ENCODE measurements at regions not wholly inside any gene's neighbourhood (a gene's known extent, or its start where the extent isn't known, plus 50 kb on each side); places are given as distances from the start of the nearest gene placed in this dataset.
"Not testable (repeated sequence)": the region's sequence is repeated elsewhere in the genome, so short reads cannot be mapped to it uniquely, and the experiment has no call there.

DNA sequence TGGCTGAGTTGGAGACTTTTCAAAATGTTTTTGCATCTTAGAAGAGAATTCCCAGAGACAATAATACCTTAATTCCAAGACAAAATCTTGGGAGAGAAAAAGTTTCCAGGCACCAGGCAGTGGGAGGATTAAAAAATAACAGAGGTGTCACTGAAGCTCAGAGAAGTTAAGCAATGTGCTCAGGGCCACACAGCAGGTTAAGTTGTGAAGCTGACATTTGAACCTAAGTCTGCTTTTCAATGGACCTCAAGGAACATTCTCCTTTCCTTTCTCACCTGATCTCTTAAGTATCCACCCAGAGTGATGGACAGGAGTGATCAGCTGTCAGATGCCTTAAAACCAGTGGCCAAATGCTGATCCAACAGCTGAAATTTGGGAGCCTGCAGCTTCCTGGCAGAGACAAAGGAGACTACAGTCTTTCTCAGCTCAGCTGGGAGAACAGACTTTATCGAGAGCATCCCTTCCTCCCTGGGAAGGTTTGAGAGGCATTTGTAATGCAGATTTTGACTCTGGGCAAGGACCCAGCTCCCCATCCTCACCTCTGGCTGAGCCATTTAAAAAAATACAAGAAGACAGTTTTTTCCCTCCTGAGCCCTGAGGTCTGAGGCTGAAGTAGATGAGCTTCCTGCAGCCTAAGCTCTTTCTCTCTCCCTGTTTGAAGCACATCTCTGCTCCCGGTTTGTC, 174.9 kb upstream of the RPH3A start:
- peak; percentile 4 for DNase-seq

DNA sequence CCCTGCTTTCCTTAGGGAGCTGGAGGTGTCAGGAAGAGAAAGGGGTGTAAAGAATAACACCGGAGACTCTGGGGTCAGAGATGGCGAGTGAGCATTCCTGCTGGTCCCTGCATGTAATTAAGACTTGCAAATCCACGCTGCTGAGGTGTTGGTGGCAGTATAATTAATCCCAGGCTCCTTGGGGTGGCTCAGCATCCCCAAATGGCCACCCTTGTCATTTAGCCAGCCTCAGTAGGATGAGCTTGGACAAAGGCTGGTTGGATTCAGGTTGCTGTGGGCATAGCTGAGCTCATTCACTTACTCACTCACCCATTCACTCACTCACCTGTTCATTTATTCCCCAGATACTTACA, 174.4 kb upstream of the RPH3A start:
- no peak for DNase-seq

DNA sequence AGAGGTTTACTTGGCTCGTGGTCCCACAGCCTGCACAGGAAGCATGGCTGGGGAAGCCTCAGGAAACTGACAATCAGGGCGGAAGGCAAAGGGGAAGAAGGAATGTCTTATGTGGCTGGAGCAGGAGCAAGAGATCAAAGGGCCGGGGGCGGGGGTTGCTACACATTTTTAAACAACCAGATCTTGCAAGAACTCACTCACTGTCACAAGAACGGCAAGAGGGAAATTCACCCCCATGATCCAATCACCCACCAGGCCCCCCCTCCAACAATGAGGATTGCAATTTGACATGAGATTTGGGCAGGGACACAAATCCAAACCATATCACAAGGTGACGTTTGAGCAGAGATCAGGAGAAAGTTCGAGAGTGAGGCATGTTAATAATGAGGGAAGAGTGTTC, 163.7 kb upstream of the RPH3A start:
- DNase-seq: no peak

DNA sequence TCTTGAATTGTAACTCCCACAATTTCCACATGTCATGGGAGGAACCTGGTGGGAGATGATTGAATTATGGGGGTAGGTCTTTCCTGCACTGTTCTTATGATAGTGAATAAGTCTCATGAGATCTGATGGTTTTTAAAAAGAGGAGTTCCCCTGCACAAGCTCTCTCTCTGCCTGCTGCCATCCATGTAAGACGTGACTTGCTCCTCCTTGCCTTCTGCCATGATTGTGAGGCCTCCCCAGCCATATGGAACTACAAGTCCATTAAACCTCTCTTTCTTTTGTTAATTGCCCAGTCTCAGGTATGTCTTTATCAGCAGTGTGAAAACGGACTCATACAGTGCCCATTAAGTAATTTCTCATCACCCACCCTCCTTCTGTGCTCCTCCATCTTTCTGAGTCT, 159.6 kb upstream of the RPH3A start:
- not testable (repeated sequence) for DNase-seq

DNA sequence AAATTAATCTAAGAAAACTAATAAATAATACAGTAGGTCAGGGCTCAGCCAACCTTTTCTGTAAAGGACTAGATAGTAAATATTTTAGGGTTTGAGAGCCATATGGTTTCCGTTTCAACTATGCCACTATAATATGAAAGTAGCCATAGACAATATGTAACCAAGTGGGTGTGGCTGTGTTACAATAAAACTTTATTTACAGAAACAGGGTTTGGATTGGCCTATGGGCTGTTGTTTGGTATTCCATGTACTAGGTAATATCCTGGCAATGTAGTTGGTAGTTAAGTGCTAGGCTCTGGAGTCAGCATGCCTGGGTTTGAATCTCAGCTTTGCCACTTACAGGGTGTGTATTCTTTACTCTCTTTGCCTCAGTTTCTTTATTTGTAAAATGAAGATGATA, 156.5 kb upstream of the RPH3A start:
- no peak for DNase-seq

DNA sequence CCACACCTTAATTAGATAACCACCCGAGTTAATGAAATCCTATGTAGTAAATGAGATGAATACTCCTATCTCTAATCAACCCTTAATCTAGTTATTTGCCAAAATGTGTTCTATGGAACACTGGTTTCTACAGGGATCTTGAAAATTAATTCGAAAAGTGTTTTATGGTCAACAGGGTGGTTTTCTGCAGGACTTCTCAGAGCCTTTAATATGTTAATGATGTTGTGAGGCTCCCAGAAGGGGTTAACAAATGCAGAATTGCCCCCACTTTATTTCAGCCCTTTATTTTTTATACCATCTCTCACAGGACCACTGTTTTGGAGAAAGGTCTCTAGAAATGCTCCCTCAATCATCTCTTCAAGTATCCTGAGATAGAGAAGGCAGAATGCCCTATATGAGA, 153.1 kb upstream of the RPH3A start:
- DNase-seq: no peak

DNA sequence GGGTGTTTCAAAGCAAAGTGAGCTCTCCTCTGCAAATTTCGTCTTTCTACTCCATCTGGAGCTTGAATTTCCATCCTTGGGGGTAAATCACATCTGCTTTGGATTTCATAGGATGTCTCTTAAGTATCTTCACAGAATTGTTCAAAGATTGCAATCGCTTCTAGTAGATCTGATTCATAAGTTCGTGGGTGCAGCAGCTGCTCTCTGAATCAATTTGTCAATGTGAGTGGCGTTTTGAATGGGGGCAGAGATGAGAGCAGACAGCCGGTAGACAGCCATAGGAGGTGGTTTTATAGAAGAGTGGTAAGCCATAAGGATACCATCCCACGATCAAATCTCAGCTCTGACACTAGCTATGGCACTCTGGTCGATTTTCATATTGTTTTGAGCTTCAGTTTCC, 146.0 kb upstream of the RPH3A start:
- no peak for DNase-seq

DNA sequence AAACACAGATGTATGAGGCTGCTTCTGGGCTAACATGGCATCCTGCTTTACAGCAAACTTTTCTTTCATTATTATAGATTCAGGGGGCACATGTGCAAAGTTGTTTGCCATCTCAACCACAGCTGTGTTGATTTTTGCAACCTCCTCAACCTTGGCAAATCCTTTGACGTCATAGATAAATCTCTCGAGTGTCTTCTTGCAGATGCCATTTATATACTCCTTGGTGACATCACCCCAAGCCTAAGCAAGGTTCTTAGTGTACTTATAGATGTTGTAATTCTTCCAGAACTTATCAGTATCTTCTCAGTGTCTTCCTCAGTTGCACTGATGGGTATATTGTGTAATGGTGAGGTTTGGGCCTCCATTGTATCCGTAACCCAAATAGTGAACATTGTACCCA, 135.4 kb upstream of the RPH3A start:
- DNase-seq: no peak

DNA sequence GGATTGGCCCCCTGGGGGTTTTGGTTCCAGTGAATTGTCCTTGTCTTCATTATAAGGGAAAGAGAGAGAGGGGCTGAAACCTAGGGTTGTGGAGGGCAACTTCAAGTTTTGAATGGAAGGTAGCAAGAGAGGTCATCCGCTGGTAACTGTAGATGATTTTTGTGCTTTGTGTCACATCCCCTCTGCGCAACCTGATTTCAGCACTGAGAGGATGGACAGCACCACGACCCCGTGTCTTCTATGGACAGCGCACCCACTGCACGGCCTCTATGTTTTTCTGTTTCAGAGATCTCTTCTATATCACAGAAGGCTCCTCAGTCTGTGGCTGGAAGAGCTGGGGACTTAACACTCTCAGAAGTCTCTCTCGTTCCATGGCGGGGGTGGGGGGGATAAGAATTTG, 127.0 kb upstream of the RPH3A start:
- no peak for DNase-seq

DNA sequence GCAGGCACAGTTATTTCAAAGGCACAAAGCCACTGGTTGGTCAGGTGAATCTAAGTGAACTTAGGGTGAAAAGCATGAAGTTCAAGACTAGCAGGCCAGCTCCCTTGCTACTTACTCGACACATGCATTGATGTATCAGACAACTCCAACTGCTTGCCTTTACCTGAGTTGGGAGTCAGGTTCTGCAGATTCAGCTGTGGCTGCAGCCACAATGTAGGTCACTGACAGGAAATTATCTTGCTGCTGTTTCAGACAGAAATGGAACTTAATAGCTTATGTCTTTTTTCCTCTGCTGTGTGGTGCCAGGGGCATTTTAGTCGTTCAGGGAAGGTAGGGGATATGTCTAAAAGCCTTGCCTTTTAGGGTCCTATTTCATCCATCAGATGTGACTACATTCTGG, 125.6 kb upstream of the RPH3A start:
- DNase-seq: no peak

DNA sequence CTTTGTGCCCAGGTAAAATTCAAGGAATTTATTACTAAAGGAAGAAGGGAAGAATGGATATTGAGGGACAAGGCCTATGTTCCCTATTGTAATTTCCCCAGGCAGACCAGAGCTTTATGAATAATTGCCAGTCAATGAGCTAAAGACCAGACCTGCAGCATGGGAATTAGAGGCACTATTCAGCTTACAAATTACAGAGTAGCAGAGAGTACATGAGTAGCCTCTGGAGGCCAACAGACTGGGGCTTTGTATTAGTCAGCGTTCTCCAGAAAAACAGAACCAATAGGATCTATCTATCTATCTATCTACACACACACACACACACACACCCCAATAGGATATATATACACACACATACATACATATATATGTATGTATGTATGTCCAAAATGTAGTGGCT, 120.0 kb upstream of the RPH3A start:
- no peak for DNase-seq

DNA sequence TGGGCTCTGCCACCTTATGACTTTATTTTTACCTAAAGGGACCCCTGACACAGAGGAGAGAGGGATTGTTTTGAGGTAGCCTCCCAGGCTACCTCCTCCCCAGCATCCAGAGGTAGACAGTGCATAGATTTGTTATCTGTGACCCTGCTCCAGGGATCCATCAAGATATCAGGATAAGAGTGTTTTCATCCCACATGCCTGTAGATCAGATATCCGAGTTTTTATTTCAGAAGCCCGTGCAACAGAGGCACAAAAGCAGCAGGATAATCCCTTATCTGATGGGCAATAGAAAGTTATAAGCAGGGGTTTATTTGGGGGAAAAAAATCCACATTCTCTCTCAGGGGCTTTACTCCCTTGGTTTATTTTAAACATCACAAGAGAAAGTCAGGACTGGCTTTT, 117.0 kb upstream of the RPH3A start:
- DNase-seq: no peak

DNA sequence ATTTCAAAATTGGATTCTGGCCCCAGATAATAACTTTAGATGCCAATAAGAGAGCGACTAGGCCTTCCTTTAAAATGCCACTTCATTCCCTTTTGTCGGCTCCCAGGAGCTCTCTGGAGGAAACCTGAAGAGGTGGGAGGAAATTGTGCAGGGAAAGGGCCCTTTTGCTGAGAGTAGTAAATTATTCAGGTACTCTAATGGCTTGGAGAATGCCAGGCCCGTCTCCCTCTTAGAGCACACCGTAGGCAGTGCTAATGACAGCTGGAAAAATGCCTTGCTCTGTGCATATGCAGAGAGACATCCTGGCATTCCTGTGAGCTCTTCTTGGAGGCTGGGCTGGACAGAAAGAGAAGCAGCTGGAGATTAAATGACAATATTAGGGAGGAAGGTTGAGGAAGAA, 115.0 kb upstream of the RPH3A start:
- DNase-seq: no peak

DNA sequence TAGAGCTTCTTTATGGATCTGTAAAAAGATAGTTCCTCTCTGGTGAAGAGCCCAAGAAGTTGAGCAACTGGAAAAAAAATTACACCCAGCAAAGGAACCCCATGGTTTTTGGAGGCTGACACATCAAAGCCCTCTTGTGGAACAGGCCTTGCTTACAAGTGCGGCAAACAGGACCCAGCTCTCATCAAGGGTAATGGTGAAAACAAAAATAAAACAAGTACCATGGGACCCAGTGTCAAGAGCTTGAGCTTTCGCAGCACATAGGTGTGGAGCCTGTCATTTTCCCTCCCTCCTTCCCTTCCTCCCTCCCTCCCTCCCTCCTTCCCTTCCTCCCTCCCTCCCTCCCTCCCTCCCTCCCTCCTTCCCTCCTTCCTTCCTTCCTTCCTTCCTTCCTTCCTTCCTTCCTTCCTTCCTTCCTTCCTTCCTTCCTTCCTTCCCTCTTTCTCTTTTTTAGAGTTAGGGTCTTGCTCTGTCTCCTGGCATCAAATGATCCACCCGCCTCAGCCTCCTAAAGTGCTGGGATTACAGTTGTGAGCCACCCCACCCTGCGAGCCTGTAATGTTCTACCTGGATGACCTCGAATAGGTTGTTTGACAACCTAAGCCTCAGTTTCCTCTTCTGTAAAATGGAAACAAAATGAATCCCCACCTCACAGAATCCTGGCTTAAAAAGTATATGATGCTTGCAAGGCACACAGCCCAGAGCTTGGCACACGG, 114.3 kb upstream of the RPH3A start:
- no peak for DNase-seq

DNA sequence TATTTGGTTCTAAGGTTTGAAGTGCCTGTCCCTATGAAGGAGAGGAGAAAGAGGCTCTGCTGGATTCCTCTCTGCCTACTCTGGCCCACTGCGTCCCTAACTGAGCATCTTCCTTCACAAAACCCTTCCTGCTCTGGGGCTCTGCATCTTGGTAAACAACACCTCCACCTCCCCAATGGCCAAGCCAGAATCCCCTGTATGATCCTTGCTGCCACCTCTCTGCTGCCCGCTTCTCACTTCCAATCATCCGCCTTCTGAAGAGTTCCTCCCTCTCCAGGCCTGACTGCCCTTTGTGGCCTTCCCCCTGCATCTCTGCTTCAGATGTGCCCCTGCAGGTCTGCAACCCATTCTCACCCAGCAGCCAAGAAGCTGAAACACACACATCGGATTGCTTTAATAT, 110.6 kb upstream of the RPH3A start:
- DNase-seq: no peak

DNA sequence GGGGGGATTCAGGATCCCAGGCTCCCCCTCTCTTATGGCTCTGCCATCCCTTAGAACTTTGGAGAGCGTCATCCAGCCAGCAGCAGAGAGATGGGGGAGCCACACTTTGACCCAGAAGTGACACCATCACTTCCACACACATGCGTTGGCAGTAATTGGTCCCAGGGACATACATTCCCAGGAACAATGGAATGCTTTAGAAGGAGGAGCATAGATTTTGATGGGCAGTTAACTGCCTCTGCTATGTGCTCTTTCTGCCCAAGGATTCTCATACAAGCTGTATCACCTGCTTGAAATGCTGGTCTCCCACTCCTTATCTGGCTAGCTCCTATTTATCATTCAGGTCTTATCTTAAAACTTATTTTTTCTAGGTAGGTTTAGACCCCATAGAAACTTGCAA, 109.0 kb upstream of the RPH3A start:
- no peak for DNase-seq

DNA sequence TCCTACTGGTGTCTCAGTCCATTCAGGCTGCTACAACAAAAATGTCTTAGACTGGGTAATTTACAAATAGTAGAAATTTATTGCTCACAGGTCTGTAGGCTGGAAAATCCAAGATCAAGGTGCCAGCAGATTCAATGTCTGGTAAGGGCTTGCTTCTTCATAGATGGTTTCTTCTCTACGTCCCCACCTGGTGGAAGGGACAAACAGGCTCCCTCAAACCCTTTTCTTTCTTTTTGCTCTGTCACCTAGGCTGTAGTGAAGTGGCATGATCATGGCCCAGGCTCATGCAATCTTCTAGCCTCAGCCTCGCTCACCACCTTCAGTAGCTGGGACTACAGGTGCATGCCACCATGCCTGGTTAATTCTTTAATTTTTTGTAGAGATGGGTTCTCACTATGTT, 106.8 kb upstream of the RPH3A start:
- DNase-seq: no peak

DNA sequence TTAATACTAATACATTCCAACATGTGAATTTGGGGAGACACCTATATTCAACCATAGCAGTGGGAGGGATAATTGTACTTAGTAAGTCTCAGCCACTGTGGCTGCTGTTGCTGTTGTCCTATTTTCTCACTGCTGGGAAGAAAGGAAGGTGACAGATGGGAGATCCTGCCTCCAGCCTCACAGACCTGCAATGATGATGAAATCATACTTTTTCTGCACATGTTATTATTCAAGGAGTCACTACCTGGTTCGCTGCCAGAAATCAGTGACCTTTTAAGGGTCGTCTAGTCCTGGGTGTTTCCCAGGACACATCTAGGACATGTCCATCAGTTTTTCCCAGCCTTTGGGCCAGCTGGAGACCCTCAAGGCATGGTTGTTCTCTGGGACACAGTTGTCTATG, 106.2 kb upstream of the RPH3A start:
- DNase-seq: no peak

DNA sequence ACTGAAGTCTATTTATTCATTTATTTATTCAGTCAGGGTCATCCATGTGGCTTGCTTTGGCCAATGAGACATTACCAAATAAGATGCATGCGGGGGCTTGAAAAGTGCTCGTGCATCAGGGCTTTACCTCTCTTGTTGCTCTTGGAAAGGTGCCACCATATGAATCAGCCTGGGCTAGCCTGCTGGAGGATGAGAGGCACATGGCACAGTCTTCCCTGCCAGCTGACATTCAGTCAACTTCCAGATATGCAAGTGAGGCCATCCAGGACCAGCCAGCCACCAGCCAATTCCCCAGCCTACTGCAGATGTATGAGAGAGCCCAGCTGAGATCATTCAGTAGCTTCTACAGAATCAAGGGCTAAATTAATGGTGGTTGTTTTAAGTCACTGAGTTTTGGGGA, 105.2 kb upstream of the RPH3A start:
- DNase-seq: peak; percentile 37

DNA sequence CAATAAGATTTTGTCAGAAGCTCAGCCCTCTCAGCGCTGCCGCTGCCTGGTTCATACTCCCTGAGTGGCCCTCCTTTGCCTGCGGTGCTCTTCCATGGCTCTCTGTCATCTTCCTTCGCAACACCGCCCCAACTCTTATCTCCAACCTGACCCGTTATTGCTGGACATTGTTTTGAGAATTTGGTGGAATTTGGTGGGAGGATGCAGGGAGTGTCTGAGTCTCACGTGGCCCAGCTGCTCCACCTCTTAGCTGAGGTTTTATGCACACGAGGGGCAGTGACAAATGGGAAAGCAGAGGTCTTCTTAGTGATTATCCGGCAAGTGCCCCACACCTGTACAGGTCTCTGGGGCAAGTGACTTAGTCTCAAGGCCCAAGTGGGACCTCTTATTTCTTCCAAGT, 97.5 kb upstream of the RPH3A start:
- DNase-seq: no peak

DNA sequence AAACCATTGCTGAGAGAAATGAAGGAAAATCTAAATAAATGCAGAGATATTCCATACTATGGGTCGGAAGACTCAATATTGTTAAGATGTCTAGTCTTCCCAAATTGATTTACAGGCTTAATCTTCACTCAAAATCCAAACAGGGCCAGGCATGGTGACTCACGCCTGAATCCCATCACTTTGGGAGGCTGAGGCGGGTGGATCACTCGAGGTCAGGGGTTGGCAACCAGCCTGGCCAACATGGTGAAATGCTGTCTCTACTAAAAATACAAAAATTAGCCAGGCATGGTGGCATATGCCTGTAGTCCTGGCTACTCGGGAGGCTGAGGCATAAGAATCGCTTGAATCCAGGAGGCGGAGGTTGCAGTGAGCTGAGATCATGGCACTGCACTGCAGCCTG, 94.1 kb upstream of the RPH3A start:
- not testable (repeated sequence) for DNase-seq

DNA sequence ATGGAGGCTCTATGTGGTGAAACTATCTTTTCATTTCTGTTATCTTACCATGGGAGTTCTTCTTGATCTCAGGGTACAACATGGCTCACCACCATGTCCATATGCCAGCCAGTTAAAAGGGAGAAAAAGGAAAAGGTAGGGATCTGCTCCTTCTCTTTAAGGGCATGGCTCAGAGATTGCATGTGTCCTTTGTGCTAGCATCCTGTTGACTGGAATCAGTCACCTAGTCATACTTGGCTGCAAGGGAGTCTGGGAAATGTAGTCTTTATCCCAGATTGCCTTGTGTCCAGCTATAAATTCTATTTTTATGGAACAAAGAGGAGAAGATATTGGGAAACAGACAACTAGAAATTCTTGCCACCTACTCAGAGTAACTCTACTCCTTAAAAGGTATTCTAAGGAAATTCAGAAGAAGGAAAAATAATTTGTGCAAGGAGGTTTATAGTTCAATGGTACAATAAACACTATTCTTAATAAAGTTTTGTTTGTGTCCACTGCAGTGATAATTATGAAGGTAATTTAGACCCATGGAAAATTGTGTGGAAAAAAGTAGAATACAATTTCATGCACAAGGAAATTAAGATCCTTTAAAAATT, 86.4 kb upstream of the RPH3A start:
- DNase-seq: no peak

DNA sequence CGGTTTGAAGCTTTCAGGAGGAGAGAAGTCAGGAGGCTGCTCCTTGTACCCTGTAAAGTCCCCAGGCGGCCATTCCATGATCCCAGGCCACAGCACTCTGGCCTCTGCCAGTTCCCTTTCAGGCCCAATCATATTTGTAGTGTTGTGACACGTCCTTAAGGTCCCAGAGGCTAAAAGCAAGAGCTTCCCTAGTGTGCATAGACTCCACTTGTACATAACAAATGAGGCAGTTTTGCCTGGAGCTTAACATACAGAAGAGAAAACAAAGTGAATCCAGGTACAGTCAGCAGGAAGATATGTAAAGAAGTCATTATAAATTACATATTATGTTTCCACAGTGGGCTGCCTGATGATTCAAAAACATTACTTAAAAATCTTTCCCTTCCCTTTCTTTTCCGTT, 81.1 kb upstream of the RPH3A start:
- DNase-seq: peak; percentile 1

DNA sequence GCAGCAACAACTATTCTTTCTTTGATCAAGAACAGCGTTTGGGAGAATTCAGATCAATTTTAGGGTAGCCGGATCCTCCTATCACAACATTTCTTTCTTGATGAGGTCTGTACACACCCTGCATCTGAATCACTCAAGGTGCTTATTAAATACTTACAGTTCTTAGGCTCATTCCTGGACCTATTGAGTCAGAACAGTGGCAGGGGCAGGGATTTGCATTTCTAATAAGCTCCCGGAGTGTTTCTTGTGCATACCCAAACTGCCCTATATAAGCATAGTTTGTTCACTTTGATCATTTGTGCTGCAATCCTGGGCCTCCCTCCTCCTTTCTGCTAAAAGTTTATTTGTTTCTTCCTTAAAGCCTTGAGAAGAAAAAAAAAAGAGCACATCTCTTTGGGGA, 80.5 kb upstream of the RPH3A start:
- no peak for DNase-seq

DNA sequence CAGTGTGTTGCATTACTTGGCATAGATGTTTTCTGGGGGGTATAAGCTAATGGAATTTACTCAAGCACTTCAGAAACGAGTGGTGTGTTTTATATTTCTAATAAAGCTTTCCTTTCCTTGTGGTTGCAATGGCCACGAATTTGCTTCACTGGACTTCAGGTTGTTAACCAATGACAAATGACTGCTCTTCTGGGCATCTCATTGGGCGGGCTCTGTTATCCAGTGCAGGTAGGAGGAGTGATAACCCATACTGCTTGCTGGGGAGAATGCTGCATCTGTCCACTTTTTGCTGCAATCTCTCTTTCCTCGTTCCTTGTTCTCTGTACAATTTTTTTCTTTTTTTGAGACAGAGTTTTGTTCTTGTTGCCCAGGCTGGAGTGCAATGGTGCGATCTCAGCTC, 80.0 kb upstream of the RPH3A start:
- DNase-seq: no peak
